HEK293 (cell line): ENCODE measurements at regions not wholly inside any gene's neighbourhood (a gene's known extent, or its start where the extent isn't known, plus 50 kb on each side); places are given as distances from the start of the nearest gene placed in this dataset.

ENCODE experiments used
- CTCF ChIA-PET: fragments of 350-600 bp; formaldehyde crosslinking; extraction: SDS; loops from one replicate; lab custom pipeline; 2021; ENCODE audit warnings: antibody characterized with exemption; lab: Yijun Ruan, JAX
- POLR2A ChIA-PET: fragments of 300-600 bp; formaldehyde crosslinking; extraction: SDS; loops from one replicate; lab custom pipeline; 2020; ENCODE audit warnings: antibody characterized with exemption, inconsistent platforms; lab: Yijun Ruan, JAX
- H3K27ac ChIP-seq: fragments of 200-500 bp; sonication (Bioruptor generic); 2 replicates; pipeline ENCODE4 v1.5.1; 2014; ENCODE audit warnings: low read depth, low read length, control low read depth, inconsistent platforms; ENCODE audit errors: extremely low read depth
- H3K36me3 ChIP-seq, 2 experiments: fragments of 200-500 bp in 1 of 2; sonication (Bioruptor generic) in 1 of 2; 1 replicate in 1 of 2; 2 replicates in 1 of 2; pipeline ENCODE4 v1.5.1; 2014 to 2017; ENCODE audit warnings: inconsistent platforms in 2 of 2, low read length in 2 of 2; ENCODE audit not compliant: control insufficient read depth in 2 of 2, insufficient read depth in 1 of 2
- H3K4me1 ChIP-seq: fragments of 200-500 bp; sonication (Bioruptor generic); 2 replicates; pipeline ENCODE4 v1.5.1; 2014; ENCODE audit warnings: mild to moderate bottlenecking, low read length, inconsistent platforms; ENCODE audit not compliant: control insufficient read depth, insufficient read depth
- H3K4me3 ChIP-seq: 2 replicates; pipeline ENCODE4 v1.5.1; 2011; ENCODE audit warnings: low read depth, mild to moderate bottlenecking, control low read depth, low read length, moderate library complexity
- H3K9me3 ChIP-seq: fragments of 200-500 bp; sonication (Bioruptor generic); 2 replicates; pipeline ENCODE4 v1.5.1; 2014; ENCODE audit warnings: low read depth, low read length, inconsistent platforms; ENCODE audit not compliant: control insufficient read depth, insufficient read depth
- FEZF1 ChIP-seq: fragments of 450-650 bp; formaldehyde crosslinking; IDR thresholded peaks from 2 replicates; pipeline ENCODE4 v1.5.1; 2016; ENCODE audit warnings: missing biosample characterization, missing genetic modification characterization
- GLI4 ChIP-seq: fragments of 450-650 bp; formaldehyde crosslinking; IDR thresholded peaks from 2 replicates; pipeline ENCODE4 v1.5.1; 2016; ENCODE audit warnings: missing biosample characterization, missing genetic modification characterization
- GLIS1 ChIP-seq: fragments of 450-650 bp; formaldehyde crosslinking; IDR thresholded peaks from 2 replicates; pipeline ENCODE4 v1.5.1; 2016; ENCODE audit warnings: missing biosample characterization, missing genetic modification characterization
- GLIS2 ChIP-seq: fragments of 450-650 bp; formaldehyde crosslinking; IDR thresholded peaks from 2 replicates; pipeline ENCODE4 v1.5.1; 2016; ENCODE audit warnings: missing biosample characterization, missing genetic modification characterization
- MEIS1 ChIP-seq: sonication (generic); formaldehyde crosslinking; IDR thresholded peaks from 2 replicates; pipeline ENCODE4 v1.8.1; 2022; ENCODE audit warnings: missing genetic modification reagents, mild to moderate bottlenecking, borderline replicate concordance
- MYNN ChIP-seq: fragments of 450-650 bp; formaldehyde crosslinking; IDR thresholded peaks from 2 replicates; pipeline ENCODE4 v1.5.1; 2016; ENCODE audit warnings: missing biosample characterization, missing genetic modification characterization, borderline replicate concordance
- MZF1 ChIP-seq: fragments of 450-650 bp; formaldehyde crosslinking; IDR thresholded peaks from 2 replicates; pipeline ENCODE4 v1.5.1; 2017; ENCODE audit warnings: missing biosample characterization, missing genetic modification characterization, borderline replicate concordance
- PRDM10 ChIP-seq: fragments of 450-650 bp; formaldehyde crosslinking; IDR thresholded peaks from 2 replicates; pipeline ENCODE4 v1.5.1; 2016; ENCODE audit warnings: missing biosample characterization, missing genetic modification characterization
- SALL2 ChIP-seq: fragments of 450-650 bp; formaldehyde crosslinking; IDR thresholded peaks from 2 replicates; pipeline ENCODE4 v1.5.0; 2017; ENCODE audit warnings: missing biosample characterization, mild to moderate bottlenecking, missing genetic modification characterization, borderline replicate concordance
- SETDB1 ChIP-seq: IDR thresholded peaks from one replicate; pipeline ENCODE4 v1.6.1; 2017; ENCODE audit warnings: mild to moderate bottlenecking, low read length, moderate library complexity, mixed read lengths; ENCODE audit not compliant: insufficient read length
- TCF7L2 ChIP-seq: IDR thresholded peaks from 2 replicates; pipeline ENCODE4 v1.6.1; 2011; ENCODE audit warnings: low read depth, mild to moderate bottlenecking, inconsistent platforms, low read length, moderate library complexity, borderline replicate concordance
- YY2 ChIP-seq: fragments of 450-650 bp; formaldehyde crosslinking; IDR thresholded peaks from 2 replicates; pipeline ENCODE4 v1.5.1; 2016; ENCODE audit warnings: missing biosample characterization, missing genetic modification characterization
- ZBTB11 ChIP-seq: fragments of 450-650 bp; formaldehyde crosslinking; conservative IDR thresholded peaks from 2 replicates; pipeline ENCODE4 v1.5.1; 2016; ENCODE audit warnings: low read depth, missing biosample characterization, missing genetic modification characterization
- ZBTB48 ChIP-seq: fragments of 450-650 bp; formaldehyde crosslinking; IDR thresholded peaks from 2 replicates; pipeline ENCODE4 v1.5.1; 2016; ENCODE audit warnings: missing biosample characterization, missing genetic modification characterization
- ZFP3 ChIP-seq: fragments of 450-650 bp; formaldehyde crosslinking; IDR thresholded peaks from 2 replicates; pipeline ENCODE4 v1.5.1; 2016; ENCODE audit warnings: low read depth, missing biosample characterization, missing genetic modification characterization
- ZNF138 ChIP-seq: fragments of 450-650 bp; formaldehyde crosslinking; IDR thresholded peaks from 2 replicates; pipeline ENCODE4 v1.5.1; 2016; ENCODE audit warnings: missing biosample characterization, missing genetic modification characterization, borderline replicate concordance
- ZNF157 ChIP-seq: fragments of 450-650 bp; formaldehyde crosslinking; IDR thresholded peaks from 2 replicates; pipeline ENCODE4 v1.5.1; 2016; ENCODE audit warnings: missing biosample characterization, missing genetic modification characterization
- ZNF266 ChIP-seq: fragments of 450-650 bp; formaldehyde crosslinking; IDR thresholded peaks from 2 replicates; pipeline ENCODE4 v1.5.1; 2016; ENCODE audit warnings: missing biosample characterization, missing genetic modification characterization, low read depth
- ZNF404 ChIP-seq: fragments of 450-650 bp; formaldehyde crosslinking; IDR thresholded peaks from 2 replicates; pipeline ENCODE4 v1.5.1; 2017; ENCODE audit warnings: missing biosample characterization, missing genetic modification characterization
- ZNF561 ChIP-seq: fragments of 450-650 bp; IDR thresholded peaks from 2 replicates; pipeline ENCODE4 v1.5.1; 2018; ENCODE audit warnings: missing biosample characterization, missing genetic modification characterization, borderline replicate concordance
- ZNF585B ChIP-seq: fragments of 450-650 bp; formaldehyde crosslinking; IDR thresholded peaks from 2 replicates; pipeline ENCODE4 v1.5.1; 2016; ENCODE audit warnings: missing biosample characterization, missing genetic modification characterization
- ZNF670 ChIP-seq: fragments of 450-650 bp; formaldehyde crosslinking; IDR thresholded peaks from 2 replicates; pipeline ENCODE4 v1.5.1; 2016; ENCODE audit warnings: missing biosample characterization, missing genetic modification characterization, low read depth
- ZNF701 ChIP-seq: fragments of 450-650 bp; formaldehyde crosslinking; IDR thresholded peaks from 2 replicates; pipeline ENCODE4 v1.5.1; 2016; ENCODE audit warnings: missing biosample characterization, missing genetic modification characterization
- ZNF792 ChIP-seq: fragments of 450-650 bp; formaldehyde crosslinking; IDR thresholded peaks from 2 replicates; pipeline ENCODE4 v1.5.1; 2016; ENCODE audit warnings: missing biosample characterization, missing genetic modification characterization
- ZXDB ChIP-seq: fragments of 450-650 bp; formaldehyde crosslinking; IDR thresholded peaks from 2 replicates; pipeline ENCODE4 v1.5.1; 2016; ENCODE audit warnings: missing biosample characterization, missing genetic modification characterization

GRCh38 chr4:59063015-59063720 is 1953.0 kb upstream of the IGFBP7 start:
- TF ChIP-seq ZNF404 (no peak), SALL2 (no peak), ZNF670 (tag by site-specific recombination) (no peak), ZNF585B (tag by site-specific recombination) (no peak), YY2 (tag by site-specific recombination) (no peak), MEIS1 (CRISPR knock-in tag) (no peak)
- TF ChIP-seq, all 188 proteins: peak for 0
- H3K27ac ChIP-seq: no peak overlapping the region
- ChIA-PET CTCF (no interaction called here), POLR2A (no interaction called here)
- no peaks in the 10 kb centered on the region for H3K9me3 ChIP-seq
- H3K4me3 ChIP-seq: no peak overlapping the region
- no peaks in the 10 kb centered on the region for H3K36me3 ChIP-seq
- no peaks in the 10 kb centered on the region for H3K4me1 ChIP-seq

GRCh38 chr4:59068722-59069418 is 1958.7 kb upstream of the IGFBP7 start:
- no peaks in the 10 kb centered on the region for H3K9me3 ChIP-seq
- no peaks in the 10 kb centered on the region for H3K4me1 ChIP-seq
- no peaks in the 10 kb centered on the region for H3K36me3 ChIP-seq
- no peak overlapping the region for H3K4me3 ChIP-seq
- ChIA-PET CTCF (no interaction called here), POLR2A (no interaction called here)
- H3K27ac ChIP-seq: no peak overlapping the region
- no peak for TF ChIP-seq SETDB1
- no peak for TF ChIP-seq TCF7L2
- TF ChIP-seq ZXDB (tag by site-specific recombination): no peak
- TF ChIP-seq ZBTB48 (tag by site-specific recombination): no peak
- no peak for TF ChIP-seq ZNF157 (tag by site-specific recombination)
- no peak for TF ChIP-seq PRDM10
- TF ChIP-seq ZNF701 (tag by site-specific recombination): no peak
- no peak for TF ChIP-seq ZBTB11 (tag by site-specific recombination)
- no peak for TF ChIP-seq ZFP3
- no peak for TF ChIP-seq GLIS2 (tag by site-specific recombination)
- no peak for TF ChIP-seq GLIS1
- no peak for TF ChIP-seq ZNF561
- no peak for TF ChIP-seq ZNF792
- no peak for TF ChIP-seq MYNN (tag by site-specific recombination)
- no peak for TF ChIP-seq ZNF266
- no peak for TF ChIP-seq FEZF1 (tag by site-specific recombination)
- no peak for TF ChIP-seq GLI4 (tag by site-specific recombination)
- TF ChIP-seq MZF1: no peak
- no peak for TF ChIP-seq ZNF138 (tag by site-specific recombination)
